AG04450 (cell line): ENCODE measurements at regions not wholly inside any gene's neighbourhood (a gene's known extent, or its start where the extent isn't known, plus 50 kb on each side); places are given as distances from the start of the nearest gene placed in this dataset.

Experiments
- CTCF ChIA-PET: fragments of 300-600, 350-600 bp; formaldehyde crosslinking; extraction: SDS; loops from one replicate; lab custom pipeline; 2022; ENCODE audit warnings: antibody characterized with exemption, inconsistent platforms; lab: Charles Lee
- POLR2A ChIA-PET: fragments of 350-600 bp; formaldehyde crosslinking; extraction: SDS; loops from one replicate; lab custom pipeline; 2021; ENCODE audit warnings: antibody characterized with exemption, inconsistent platforms; lab: Yijun Ruan, JAX
- DNase-seq: peaks from one replicate; pipeline ENCODE4 v3.0.0-alpha.2; 2011; ENCODE audit warnings: low read depth, low spot score
- H3K27ac ChIP-seq: one replicate; pipeline ENCODE4 v1.5.1; 2012; ENCODE audit warnings: low read depth, low read length, control low read depth
- H3K27me3 ChIP-seq: one replicate; pipeline ENCODE4 v1.6.0; 2012; ENCODE audit warnings: low read length; ENCODE audit not compliant: control insufficient read depth, insufficient read depth
- H3K4me3 ChIP-seq: 2 replicates; pipeline ENCODE4 v1.5.1; 2011; ENCODE audit warnings: mild to moderate bottlenecking, low read depth, low read length, control low read depth
- H3K9me3 ChIP-seq: 2 replicates; pipeline ENCODE4 v1.5.1; 2012; ENCODE audit warnings: low read length; ENCODE audit not compliant: control insufficient read depth, insufficient read depth
- CTCF ChIP-seq: IDR thresholded peaks from 2 replicates; pipeline ENCODE4 v1.5.1; 2011; ENCODE audit warnings: low read depth, low read length, control low read depth, inconsistent platforms

- ChIA-PET CTCF (no interaction called here), POLR2A (no interaction called here)
- H3K27me3 ChIP-seq, result peaks cover 3% of the 10 kb centered on the region
- DNase-seq, result no peak
- no peak for TF ChIP-seq CTCF
- no peak overlapping the region for H3K4me3 ChIP-seq
- no peak overlapping the region for H3K27ac ChIP-seq
- H3K9me3 ChIP-seq, result peaks cover 20% of the 10 kb centered on the region
Observed at GRCh38 chr20:50417023-50417329, 93.2 kb upstream of the PTPN1 start.

GRCh38 chr20:50417484-50418235 is 92.5 kb upstream of the PTPN1 start:
- TF ChIP-seq CTCF, result no peak
- DNase-seq, result no peak
- Histone ChIP-seq H3K4me3 (no peak overlapping the region), H3K27me3 (peaks cover 3% of the 10 kb centered on the region), H3K27ac (no peak overlapping the region), H3K9me3 (peaks cover 23% of the 10 kb centered on the region)
- CTCF ChIA-PET, result no interaction called here
- POLR2A ChIA-PET, result no interaction called here

GRCh38 chr20:50418890-50419642 is 91.1 kb upstream of the PTPN1 start:
- CTCF ChIA-PET, result no interaction called here
- TF ChIP-seq CTCF, result no peak
- no peak for DNase-seq
- POLR2A ChIA-PET, result no interaction called here
- Histone ChIP-seq H3K4me3 (no peak overlapping the region), H3K27me3 (peaks cover 3% of the 10 kb centered on the region), H3K27ac (no peak overlapping the region), H3K9me3 (peaks cover 17% of the 10 kb centered on the region)

GRCh38 chr20:50420380-50420779 is 89.8 kb upstream of the PTPN1 start:
- TF ChIP-seq CTCF, result no peak
- Histone ChIP-seq H3K27me3 (peaks cover 3% of the 10 kb centered on the region), H3K27ac (no peak overlapping the region), H3K4me3 (no peak overlapping the region), H3K9me3 (peaks cover 15% of the 10 kb centered on the region)
- no peak for DNase-seq
- CTCF ChIA-PET, result no interaction called here
- POLR2A ChIA-PET, result no interaction called here
